GM12864 (cell line): ENCODE measurements at regions not wholly inside any gene's neighbourhood (a gene's known extent, or its start where the extent isn't known, plus 50 kb on each side); places are given as distances from the start of the nearest gene placed in this dataset.
A peak's percentile ranks its signal among the peaks of the same experiment; 100 is the strongest.

Source experiments
- DNase-seq: peaks from one replicate; pipeline ENCODE4 v3.0.0-alpha.2; 2011; ENCODE audit warnings: low read depth
- H3K4me3 ChIP-seq: 2 replicates; pipeline ENCODE4 v1.5.1; 2011; ENCODE audit warnings: mild to moderate bottlenecking, low read depth, low read length, control low read depth
- TF ChIP-seq, protein P1 (sequence below): IDR thresholded peaks from 2 replicates; pipeline ENCODE4 v1.5.1; 2011; ENCODE audit warnings: low read depth, mild to moderate bottlenecking, moderate library complexity, low read length, control low read depth, inconsistent platforms; ENCODE audit errors: missing control alignments

DNA sequence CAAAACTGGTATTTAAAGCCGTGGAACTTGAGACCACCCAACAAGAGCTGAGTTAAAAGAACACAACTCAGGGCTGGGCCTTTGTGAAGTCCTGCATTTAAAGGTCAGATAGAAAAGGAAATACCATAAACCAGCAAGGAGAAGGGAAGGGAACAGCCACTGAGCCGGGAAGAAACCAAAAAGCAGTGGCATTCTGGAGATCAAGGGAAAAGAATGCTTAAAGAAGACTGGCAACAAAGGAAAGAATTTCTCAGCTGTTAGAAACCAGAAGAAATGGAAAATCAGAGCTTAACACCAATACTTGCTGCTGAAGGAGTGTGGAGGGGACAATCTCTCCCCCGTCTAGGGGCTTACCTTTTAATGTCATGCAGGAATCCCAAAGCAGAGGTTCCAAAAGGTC lies 247.4 kb upstream of the CHRNA7 start:
- no peak overlapping the region for H3K4me3 ChIP-seq
- TF ChIP-seq, protein P1, sequence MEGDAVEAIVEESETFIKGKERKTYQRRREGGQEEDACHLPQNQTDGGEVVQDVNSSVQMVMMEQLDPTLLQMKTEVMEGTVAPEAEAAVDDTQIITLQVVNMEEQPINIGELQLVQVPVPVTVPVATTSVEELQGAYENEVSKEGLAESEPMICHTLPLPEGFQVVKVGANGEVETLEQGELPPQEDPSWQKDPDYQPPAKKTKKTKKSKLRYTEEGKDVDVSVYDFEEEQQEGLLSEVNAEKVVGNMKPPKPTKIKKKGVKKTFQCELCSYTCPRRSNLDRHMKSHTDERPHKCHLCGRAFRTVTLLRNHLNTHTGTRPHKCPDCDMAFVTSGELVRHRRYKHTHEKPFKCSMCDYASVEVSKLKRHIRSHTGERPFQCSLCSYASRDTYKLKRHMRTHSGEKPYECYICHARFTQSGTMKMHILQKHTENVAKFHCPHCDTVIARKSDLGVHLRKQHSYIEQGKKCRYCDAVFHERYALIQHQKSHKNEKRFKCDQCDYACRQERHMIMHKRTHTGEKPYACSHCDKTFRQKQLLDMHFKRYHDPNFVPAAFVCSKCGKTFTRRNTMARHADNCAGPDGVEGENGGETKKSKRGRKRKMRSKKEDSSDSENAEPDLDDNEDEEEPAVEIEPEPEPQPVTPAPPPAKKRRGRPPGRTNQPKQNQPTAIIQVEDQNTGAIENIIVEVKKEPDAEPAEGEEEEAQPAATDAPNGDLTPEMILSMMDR: no peak
- DNase-seq: no peak

DNA sequence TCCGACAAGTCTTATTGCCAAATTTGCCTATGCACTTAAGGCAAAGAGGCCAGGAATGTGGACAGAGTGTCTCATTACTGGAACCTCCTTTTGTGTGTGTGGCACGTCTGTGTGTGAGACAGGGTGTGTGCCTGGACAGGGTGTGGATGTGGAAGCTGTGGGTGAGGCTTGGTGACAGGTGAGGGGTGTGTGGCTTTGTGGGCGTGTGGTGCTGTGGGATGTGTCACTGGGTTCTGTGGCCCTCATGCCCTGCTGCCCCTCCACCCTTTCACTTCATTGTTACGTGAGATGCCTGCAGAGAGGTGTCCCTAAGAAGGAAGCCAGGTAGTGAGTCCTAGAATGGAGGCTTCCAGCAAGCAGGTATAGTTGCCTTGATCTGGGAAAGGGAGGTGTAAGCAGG lies 244.0 kb upstream of the CHRNA7 start:
- H3K4me3 ChIP-seq: no peak overlapping the region
- TF ChIP-seq, protein P1: no peak
- DNase-seq: no peak

DNA sequence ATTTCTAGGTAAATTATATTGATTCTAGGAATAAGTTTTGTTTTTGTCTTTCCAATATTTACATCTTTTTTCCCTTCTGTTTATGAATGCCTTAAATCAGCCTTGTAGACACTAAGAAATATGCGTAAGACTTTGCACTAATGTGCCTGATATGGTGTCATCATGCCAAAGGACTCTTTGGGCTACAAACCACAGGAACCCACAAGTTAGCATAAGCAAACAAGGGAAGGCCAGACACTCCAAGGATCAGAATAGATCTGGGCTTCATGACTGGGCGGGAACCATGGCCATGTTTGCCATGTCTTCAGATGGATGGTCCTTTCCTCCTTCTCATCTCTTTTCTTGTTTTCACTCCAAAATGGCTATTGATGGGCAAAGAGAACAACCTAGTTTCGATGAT lies 242.2 kb upstream of the CHRNA7 start:
- DNase-seq: no peak
- TF ChIP-seq, protein P1: no peak

DNA sequence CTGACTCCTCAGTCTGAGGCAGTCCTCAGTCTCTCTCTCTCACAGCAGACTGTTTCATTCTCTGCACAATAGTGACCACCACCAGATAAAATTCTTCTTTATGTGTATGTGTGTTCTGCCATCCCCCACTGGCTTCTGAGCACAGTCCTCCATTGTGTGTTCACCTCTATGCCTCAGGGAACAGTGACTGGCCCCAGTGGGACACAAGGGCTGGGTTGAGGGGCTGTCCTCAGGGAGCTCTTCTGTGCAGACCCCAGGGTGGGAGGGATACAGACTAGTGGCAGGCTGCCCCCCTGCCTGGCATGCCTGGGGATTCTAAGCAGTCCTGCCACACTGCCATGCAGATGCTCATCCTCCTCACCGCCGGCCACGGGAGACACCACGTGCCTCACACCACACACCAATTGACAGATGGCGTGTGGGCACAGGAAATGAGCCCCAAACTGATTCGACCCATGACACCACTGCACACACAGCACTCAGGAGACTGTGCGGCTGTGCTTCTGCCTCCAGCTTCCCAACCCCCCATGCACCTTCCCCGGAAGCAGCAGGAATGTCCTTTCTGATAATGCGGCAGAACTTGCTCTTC lies 237.6 kb upstream of the CHRNA7 start:
- DNase-seq: no peak
- TF ChIP-seq, protein P1: no peak

More for the DNA sequence above, 242.2 kb upstream of the CHRNA7 start:
- H3K4me3 ChIP-seq: no peak overlapping the region

DNA sequence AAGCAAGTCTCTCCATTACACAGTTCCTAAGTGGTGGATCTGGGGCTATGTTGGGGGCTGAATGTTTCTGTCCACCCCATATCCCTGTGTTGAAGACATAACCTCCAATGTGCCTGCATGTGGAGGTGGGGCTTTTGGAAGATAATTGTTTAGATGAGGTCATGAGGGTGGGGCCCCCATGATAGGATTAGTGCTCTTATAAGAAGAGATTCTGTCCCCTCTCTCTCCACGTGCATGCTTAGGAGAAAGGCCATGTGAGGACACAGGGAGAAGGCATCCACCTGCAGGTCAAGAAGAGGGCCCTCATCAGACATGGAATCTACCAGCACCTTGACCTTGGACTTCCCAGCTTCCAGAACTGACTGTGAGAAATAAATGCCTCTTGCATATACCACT lies 231.0 kb upstream of the CHRNA7 start:
- TF ChIP-seq, protein P1: no peak
- H3K4me3 ChIP-seq: no peak overlapping the region
- no peak for DNase-seq

More for the DNA sequence above, 237.6 kb upstream of the CHRNA7 start:
- H3K4me3 ChIP-seq: no peak overlapping the region

DNA sequence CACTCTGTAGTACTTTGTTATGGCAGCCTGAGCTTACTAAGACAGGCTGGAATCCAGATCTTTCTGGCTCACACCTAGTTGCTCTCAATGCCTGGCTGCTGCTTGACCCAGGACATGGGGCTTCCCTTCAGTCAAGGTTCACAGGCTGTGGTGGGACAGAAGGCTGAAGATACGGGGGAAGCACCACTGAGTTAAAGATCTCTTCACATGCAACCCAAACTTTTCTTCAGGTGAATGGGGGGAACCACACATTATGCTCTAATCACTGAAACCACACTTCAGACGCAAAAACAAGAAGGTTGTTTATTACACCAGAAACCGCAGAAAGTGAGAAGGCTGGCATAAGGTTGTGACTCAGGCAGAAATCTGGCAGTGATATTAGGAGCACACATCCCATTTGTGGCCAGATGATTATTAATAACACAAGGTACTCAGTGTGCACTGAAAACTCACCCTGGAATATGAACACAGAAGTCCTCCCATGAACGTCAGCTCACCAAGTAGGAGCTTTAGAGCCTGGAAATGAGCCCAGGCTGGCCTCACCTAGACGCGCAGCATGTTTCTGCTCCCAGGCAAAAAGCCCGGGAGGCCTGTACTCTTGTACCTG lies 230.5 kb upstream of the CHRNA7 start:
- no peak overlapping the region for H3K4me3 ChIP-seq
- peak; percentile 40 for DNase-seq
- TF ChIP-seq, protein P1: no peak

DNA sequence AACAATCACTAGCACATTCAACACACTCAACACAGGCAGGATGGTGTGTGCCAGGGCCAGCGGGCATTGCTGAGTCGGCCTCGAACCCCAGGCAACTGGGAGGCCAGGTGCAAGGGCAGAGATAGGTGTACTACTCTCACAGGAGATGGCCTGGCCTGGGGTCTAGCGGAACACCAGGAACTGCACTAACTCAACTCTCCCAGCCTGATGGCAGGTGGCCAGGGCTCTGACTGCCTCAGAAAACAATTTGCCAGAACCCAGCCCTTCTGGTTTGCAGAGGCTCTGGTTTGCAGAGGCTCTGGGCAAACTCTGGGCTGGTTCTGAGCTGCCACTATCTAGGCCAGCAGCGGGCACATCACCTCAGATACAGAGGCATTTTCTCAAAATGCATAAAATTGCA lies 229.2 kb upstream of the CHRNA7 start:
- no peak for DNase-seq
- H3K4me3 ChIP-seq: no peak overlapping the region
- TF ChIP-seq, protein P1: no peak
